Hepatocyte (in vitro differentiated cells): ENCODE measurements at regions not wholly inside any gene's neighbourhood (a gene's known extent, or its start where the extent isn't known, plus 50 kb on each side); places are given as distances from the start of the nearest gene placed in this dataset.

Experiments
- CTCF ChIP-seq: fragments of 200-600 bp; sonication (generic); IDR thresholded peaks from 2 replicates; pipeline ENCODE4 v1.5.1; 2016; ENCODE audit warnings: antibody characterized with exemption, mild to moderate bottlenecking; ENCODE audit not compliant: poor library complexity
- EZH2 ChIP-seq: fragments of 200-600 bp; sonication (generic); IDR thresholded peaks from 2 replicates; pipeline ENCODE4 v1.6.1; 2016; ENCODE audit warnings: antibody characterized with exemption, mild to moderate bottlenecking, borderline replicate concordance

- TF ChIP-seq CTCF (no peak), EZH2 (no peak)
Observed at GRCh38 chr19:29371251-29372090, 154.3 kb upstream of the VSTM2B start.
